NCI-H128 (cell line): ENCODE measurements at regions not wholly inside any gene's neighbourhood (a gene's known extent, or its start where the extent isn't known, plus 50 kb on each side); places are given as distances from the start of the nearest gene placed in this dataset.

ENCODE experiments used
- DNase-seq: peaks from one replicate; lab custom pipeline; 2025; ENCODE audit not compliant: unreplicated experiment; lab: John Stamatoyannopoulos, UW

DNA sequence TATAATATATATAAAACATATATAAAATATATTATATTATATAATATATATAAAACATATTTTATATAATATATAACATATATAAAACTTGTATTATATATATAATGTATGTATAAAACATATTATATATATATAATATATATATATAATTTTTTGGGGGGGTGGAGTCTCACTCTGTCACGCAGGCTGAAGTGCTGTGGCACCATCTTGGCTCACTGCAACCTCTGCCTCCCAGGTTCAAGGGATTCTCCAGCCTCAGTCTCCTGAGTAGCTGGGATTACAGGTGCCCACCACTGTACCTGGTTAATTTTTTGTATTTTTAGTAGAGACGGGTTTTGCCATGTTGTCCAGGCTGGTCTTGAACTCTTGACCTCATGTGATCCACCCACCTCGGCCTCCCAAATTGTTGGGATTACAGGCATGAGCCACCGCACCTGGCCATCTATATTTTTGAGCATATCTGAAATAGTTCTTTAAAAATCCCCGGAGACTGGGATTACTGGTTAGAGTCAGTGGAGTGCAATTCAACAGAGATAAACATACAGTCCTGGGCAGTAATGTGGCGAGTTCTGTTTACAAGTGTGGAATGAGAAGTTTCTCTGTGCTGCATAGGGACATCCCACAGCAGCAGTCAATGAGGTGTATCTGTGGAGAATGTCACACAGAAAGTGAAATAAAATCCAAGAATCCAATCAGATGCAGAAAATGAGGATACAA lies 208.4 kb downstream of the MYCN start:
- DNase-seq: no peak

DNA sequence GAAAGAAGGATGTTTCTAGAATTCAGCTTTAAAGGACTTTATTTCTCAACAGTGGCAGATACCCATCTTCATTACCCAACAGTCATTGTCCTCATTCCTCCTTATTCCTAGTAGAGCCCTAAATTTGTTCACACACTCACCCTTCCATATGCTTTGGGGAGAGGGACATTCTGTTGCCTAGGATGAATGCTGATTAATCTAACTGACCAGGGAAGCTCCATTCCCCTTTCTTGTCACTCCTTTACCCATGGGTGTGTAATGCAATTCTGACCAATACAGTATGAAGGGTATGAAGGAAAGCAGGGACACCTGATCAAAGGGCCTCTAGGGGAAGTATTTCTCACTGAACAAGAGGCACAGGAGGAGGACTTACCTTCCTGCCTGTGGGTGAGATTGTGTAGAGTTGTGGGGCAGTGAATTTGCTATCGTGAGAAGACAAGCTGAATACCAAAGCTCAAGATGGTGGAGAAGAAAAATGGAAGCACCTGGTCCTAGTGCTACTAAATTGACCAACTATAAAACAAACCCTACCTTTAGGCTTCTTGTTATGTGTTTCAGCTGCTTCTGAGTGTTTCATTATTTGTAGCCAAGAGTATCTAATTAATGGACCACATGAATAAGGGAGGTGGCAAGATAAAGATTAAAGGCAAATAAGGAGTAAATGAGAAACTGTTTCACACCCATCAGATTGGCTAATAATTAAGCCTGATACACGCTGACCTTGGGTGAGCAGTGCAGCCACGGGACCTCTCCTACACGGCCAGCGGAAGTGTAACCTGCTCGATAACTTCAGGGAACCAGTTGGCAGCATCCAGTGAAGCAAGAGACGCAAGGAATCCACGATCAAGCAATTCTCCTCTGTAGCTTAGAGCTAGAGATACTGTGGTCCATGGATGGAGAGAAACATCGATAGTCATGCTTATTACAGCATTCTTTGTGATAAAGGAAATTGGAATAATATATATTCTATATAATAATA lies 202.3 kb downstream of the MYCN start:
- DNase-seq: no peak

GRCh38 chr2:16141641-16141921 lies 201.2 kb downstream of the MYCN start:
- DNase-seq: no peak

- no peak for DNase-seq
Observed at GRCh38 chr2:16140771-16141640, 200.7 kb downstream of the MYCN start.

DNA sequence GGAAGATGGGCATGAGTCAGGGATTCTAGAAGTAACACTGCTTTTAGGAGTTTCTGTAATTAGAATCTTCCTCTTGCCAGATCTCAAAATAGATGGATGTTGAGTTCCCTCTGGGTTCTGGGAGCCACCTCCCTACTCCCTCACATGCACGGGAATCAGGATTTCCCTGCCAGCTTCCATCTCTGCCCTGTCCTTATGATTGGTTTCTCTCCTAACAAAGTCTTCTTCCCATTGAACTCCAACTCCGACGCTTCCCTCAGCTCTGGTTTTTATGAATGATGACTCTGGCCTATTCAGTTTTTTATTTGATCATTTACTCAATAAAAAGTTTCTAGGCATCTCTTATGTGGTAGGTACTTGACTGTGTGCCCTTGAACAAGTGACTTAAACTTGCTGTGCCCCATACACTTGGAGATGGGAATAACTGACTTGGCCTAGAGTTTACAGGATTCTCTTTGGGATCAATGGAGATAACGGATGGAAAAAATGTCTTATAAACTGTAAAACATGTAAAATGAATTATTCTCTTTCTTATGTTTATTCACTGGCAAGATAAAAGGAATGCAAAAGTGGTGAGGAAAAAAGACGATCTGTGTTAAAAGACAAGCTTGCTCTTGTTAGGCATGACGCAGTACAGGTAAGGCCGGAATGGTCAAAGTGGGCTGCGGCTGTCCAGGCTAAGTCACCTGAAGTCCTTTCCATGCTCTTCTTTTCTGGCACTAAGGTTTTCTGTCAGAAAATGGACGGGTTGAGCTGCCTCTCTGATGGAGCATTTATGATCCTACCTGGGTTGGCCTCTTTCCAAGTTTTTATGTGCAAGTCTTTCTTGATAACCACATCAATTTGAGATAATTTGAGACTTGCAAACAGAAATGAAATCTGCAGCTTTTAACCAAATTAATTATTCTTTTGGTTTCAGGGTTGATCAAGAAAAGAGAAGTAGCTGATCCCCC lies 199.6 kb downstream of the MYCN start:
- DNase-seq: no peak

DNA sequence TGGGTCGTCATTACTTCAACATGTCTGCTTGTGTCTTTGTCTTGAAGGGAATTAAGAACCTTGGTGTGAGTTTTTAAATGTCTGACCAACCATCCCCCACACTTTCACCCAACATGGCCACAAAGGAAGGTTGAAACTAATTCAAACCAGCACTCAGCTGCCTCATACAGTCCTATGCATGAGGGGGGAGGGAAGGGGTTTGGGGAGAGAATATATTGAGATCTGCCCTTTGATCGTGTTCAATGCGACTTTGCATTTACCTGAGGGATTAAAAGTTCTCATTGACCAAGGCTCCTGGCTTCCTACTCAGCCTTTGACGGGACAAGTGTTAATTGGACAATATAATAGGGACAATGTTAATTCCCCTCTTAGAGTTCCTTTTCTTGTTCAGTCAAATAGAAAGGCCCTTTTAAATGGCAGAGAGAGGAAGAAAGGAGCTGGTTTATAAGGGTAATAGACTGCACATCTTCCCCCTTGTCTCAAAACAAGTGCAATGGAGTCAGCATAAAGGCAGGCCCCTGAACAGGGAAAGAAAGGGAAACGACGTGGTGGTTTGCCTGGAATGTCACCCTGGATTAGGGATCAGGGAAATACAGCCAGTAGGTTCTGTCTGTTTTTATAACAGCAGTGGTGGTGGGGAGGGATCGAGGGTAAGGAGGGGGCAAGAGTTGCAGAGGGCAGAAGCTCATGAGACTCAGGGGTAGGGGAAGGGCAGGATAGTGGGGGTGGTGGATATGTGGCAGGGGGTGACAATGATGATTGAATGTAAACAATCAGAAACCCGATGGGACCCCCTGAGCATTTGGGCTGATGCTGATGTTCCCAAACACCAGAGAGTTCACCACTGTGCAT lies 198.7 kb downstream of the MYCN start:
- DNase-seq: no peak

- DNase-seq: no peak
Observed at GRCh38 chr2:16137080-16137755, 196.9 kb downstream of the MYCN start.

GRCh38 chr2:16136461-16137035 lies 196.2 kb downstream of the MYCN start:
- no peak for DNase-seq

DNA sequence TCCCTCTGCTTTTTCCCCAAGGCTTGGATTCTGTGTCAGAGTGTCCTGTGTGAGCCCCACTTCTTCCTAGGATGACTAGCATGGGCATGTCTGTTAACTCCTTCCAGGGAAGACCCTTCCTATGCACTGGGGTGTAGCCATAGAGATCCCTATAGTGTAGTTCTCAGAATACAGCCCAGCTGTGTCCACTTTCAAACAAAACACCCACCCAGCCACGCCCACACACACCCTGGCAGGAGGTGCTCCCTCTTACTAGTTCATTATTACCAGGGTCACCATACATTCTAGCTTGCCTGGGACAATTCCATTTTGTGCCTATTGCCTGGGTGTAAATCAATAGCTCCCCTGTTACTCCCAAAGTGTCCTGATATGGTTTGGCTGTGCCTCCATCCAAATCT lies 195.6 kb downstream of the MYCN start:
- no peak for DNase-seq

GRCh38 chr2:16135196-16135912 lies 195.0 kb downstream of the MYCN start:
- no peak for DNase-seq

DNA sequence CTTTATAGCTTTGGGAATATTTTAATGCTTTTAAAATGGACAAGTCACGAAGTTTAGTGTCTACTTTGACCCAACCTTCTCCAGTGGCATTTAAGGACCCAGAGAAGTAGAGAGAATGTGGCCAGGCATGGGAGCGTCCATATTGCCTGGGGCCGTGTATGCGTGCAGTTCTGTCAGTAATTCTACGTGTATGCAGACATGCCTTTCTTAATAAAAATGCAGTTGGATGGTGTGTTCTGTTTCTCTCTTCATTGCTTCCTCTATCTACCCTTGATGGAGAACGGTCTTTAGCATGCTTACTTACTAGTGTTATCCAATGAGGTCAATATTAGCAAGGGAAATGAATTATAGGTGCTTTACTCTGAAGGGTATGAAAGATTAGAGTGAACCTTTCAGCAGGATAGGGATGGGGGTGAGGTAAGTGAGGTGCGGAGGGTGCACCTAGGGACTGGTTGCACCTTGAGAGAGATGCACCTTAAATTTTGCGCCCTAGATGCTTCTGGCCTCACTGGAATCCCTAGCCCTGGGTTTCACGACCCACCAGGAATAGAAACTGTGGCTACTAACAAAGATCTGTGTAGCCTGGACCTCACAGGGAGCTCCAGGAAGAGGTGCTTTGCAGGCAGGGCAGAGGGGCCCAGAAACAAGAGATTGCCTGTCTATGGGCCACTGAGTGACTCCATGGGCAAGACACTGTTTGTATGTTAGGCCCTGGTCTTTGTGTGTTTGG lies 194.3 kb downstream of the MYCN start:
- DNase-seq: no peak

DNA sequence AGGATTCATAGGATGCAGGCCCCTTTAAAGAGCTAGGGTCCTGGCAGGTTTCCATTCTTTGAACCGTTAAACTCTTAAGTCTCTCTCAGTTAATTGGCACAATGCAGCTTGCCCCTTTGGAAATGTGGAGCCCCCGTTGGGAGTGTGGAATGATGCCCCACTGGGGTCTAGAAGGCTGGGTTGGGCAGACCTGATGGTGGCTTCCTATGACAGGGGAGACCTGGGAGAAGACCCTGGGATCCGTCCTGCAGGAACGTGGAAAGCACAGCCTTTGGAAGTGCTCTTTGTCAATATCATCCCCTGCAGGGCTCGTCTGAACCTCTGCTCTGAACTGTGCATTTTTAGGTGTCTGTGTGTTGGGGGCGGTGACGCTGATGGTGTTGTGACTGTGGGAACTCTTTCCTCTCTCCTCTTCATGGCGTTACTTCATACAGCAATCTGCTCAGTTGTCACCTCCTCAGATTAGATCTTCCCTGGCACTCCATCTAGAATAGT lies 190.6 kb downstream of the MYCN start:
- DNase-seq: no peak

- no peak for DNase-seq
Observed at GRCh38 chr2:16130541-16130880, 190.2 kb downstream of the MYCN start.

GRCh38 chr2:16129716-16130540 lies 189.6 kb downstream of the MYCN start:
- DNase-seq: no peak

GRCh38 chr2:16128746-16129610 lies 188.6 kb downstream of the MYCN start:
- no peak for DNase-seq
